ENCODE measurements at regions not wholly inside any gene's neighbourhood (a gene's known extent, or its start where the extent isn't known, plus 50 kb on each side); places are given as distances from the start of the nearest gene placed in this dataset.
A peak's percentile ranks its signal among the peaks of the same experiment; 100 is the strongest.

- DNase-seq (ENCODE audit: low spot score) (no peak), ATAC-seq (ENCODE audit: low FRiP score) (no peak)
- TF ChIP-seq, protein P1, sequence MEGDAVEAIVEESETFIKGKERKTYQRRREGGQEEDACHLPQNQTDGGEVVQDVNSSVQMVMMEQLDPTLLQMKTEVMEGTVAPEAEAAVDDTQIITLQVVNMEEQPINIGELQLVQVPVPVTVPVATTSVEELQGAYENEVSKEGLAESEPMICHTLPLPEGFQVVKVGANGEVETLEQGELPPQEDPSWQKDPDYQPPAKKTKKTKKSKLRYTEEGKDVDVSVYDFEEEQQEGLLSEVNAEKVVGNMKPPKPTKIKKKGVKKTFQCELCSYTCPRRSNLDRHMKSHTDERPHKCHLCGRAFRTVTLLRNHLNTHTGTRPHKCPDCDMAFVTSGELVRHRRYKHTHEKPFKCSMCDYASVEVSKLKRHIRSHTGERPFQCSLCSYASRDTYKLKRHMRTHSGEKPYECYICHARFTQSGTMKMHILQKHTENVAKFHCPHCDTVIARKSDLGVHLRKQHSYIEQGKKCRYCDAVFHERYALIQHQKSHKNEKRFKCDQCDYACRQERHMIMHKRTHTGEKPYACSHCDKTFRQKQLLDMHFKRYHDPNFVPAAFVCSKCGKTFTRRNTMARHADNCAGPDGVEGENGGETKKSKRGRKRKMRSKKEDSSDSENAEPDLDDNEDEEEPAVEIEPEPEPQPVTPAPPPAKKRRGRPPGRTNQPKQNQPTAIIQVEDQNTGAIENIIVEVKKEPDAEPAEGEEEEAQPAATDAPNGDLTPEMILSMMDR (IDR thresholded peaks at IDR 0.05), result no peak
Measured at GRCh38 chr5:148723143-148723542, 68.8 kb upstream of the HTR4 start.

- DNase-seq (ENCODE audit: low spot score) (no peak), ATAC-seq (ENCODE audit: low FRiP score) (no peak)
- TF ChIP-seq, protein P1 (IDR thresholded peaks at IDR 0.05), result no peak
Measured at GRCh38 chr5:148725675-148726074, 71.3 kb upstream of the HTR4 start.

DNA sequence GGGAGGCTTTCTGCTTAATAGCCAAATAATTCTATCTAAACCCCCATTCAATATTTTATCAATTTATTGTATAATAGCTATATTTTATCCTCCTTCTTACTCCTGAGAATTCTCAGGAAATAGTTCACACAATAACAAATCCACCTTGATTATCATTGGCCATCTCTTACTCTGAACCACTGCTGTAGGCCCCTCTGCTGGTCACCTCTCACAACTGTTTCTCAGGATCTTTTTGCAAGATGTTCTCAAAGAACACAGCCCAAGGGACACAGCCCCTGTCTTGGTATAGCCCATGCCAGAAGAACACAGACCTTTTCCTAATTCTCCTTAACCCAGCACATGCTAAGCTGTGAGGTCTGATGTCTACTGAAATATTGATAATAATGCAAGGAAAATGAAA, 74.9 kb upstream of the HTR4 start:
- DNase-seq (ENCODE audit: low spot score) (no peak), ATAC-seq (ENCODE audit: low FRiP score) (no peak)
- TF ChIP-seq, protein P1 (IDR thresholded peaks at IDR 0.05), result no peak

- TF ChIP-seq, protein P1 (IDR thresholded peaks at IDR 0.05), result no peak
- ATAC-seq (ENCODE audit: low FRiP score) (peak; percentile 53), DNase-seq (ENCODE audit: low spot score) (no peak)
Measured at GRCh38 chr5:148730270-148730669, 75.9 kb upstream of the HTR4 start.

- DNase-seq (ENCODE audit: low spot score) (no peak), ATAC-seq (ENCODE audit: low FRiP score) (peak; percentile 85)
- TF ChIP-seq, protein P1 (IDR thresholded peaks at IDR 0.05), result peak in 2 of 3 donors; percentile 78
Measured at GRCh38 chr5:148730942-148731898, 76.9 kb upstream of the HTR4 start.

- TF ChIP-seq, protein P1 (IDR thresholded peaks at IDR 0.05), result no peak
- ATAC-seq (ENCODE audit: low FRiP score), result no peak
- no peak for DNase-seq (ENCODE audit: low spot score)
Measured at GRCh38 chr5:148732692-148733091, 78.4 kb upstream of the HTR4 start.

All from omental fat pad (tissue), 3 donors.